HUDEP-2 (cell line): ENCODE measurements at regions not wholly inside any gene's neighbourhood (a gene's known extent, or its start where the extent isn't known, plus 50 kb on each side); places are given as distances from the start of the nearest gene placed in this dataset.
A peak's percentile ranks its signal among the peaks of the same experiment; 100 is the strongest.
"Not testable (repeated sequence)": the region's sequence is repeated elsewhere in the genome, so short reads cannot be mapped to it uniquely, and the experiment has no call there.

ENCODE experiments used
- DNase-seq, 76 experiments: peaks; one replicate each; lab custom pipeline; 2025; ENCODE audit not compliant: unreplicated experiment in 76 of 76; lab: John Stamatoyannopoulos, UW

GRCh38 chr6:148602136-148602535, 144.7 kb upstream of the UST start:
- no peak for DNase-seq

- peak in 1 of 76 experiments; percentile 1 for DNase-seq
Measured at GRCh38 chr6:148608199-148608951, 138.5 kb upstream of the UST start.

GRCh38 chr6:148611213-148611612, 135.6 kb upstream of the UST start:
- no peak for DNase-seq

GRCh38 chr6:148612043-148612442, 134.8 kb upstream of the UST start:
- no peak for DNase-seq

GRCh38 chr6:148614602-148615001, 132.2 kb upstream of the UST start:
- no peak for DNase-seq

GRCh38 chr6:148616841-148617240, 130.0 kb upstream of the UST start:
- no peak for DNase-seq

- no peak for DNase-seq
Measured at GRCh38 chr6:148617530-148617929, 129.3 kb upstream of the UST start.

- no peak for DNase-seq
Measured at GRCh38 chr6:148619891-148620290, 126.9 kb upstream of the UST start.

- DNase-seq = no peak
Measured at GRCh38 chr6:148620579-148621298, 126.1 kb upstream of the UST start.

GRCh38 chr6:148625609-148626008, 121.2 kb upstream of the UST start:
- no peak for DNase-seq

GRCh38 chr6:148628251-148628650, 118.6 kb upstream of the UST start:
- DNase-seq = no peak

- DNase-seq = no peak
Measured at GRCh38 chr6:148629181-148629580, 117.6 kb upstream of the UST start.

GRCh38 chr6:148629592-148630465, 117.0 kb upstream of the UST start:
- DNase-seq = no peak

GRCh38 chr6:148635070-148635743, 111.6 kb upstream of the UST start:
- no peak for DNase-seq

- DNase-seq = not testable (repeated sequence)
Measured at GRCh38 chr6:148641836-148642235, 105.0 kb upstream of the UST start.

GRCh38 chr6:148643208-148643607, 103.6 kb upstream of the UST start:
- not testable (repeated sequence) for DNase-seq

- DNase-seq = not testable (repeated sequence)
Measured at GRCh38 chr6:148645049-148645448, 101.8 kb upstream of the UST start.

- no peak for DNase-seq
Measured at GRCh38 chr6:148648754-148649453, 97.9 kb upstream of the UST start.

GRCh38 chr6:148649454-148649963, 97.3 kb upstream of the UST start:
- no peak for DNase-seq
